ENCODE measurements at regions not wholly inside any gene's neighbourhood (a gene's known extent, or its start where the extent isn't known, plus 50 kb on each side); places are given as distances from the start of the nearest gene placed in this dataset.

GRCh38 chr11:90650153-90650552 is 427.3 kb upstream of the CHORDC1 start:
- no peaks in the 10 kb centered on the region for H3K9me3 ChIP-seq (replicated peaks; ENCODE audit: insufficient read depth, low read length)
- H3K27me3 ChIP-seq (replicated peaks; ENCODE audit: insufficient read depth, low read length): no peaks in the 10 kb centered on the region
- no peak overlapping the region for H3K27ac ChIP-seq (ENCODE audit: low read length)
- no peak overlapping the region for H2AFZ ChIP-seq (ENCODE audit: low read length)
- H3K4me3 ChIP-seq (ENCODE audit: low read length): no peak overlapping the region
- H3K4me2 ChIP-seq (ENCODE audit: low read depth, low read length): no peak overlapping the region
- TF ChIP-seq EZH2 (optimal IDR thresholded peaks at IDR 0.05; ENCODE audit: low read depth, low read length) (no peak), CTCF (IDR thresholded peaks at IDR 0.05; ENCODE audit: low read length) (no peak), EZH2phosphoT487 (IDR thresholded peaks at IDR 0.05; ENCODE audit: low read length) (no peak)
- H3F3A ChIP-seq (ENCODE audit: insufficient read depth, low read length): no peaks in the 10 kb centered on the region
- H4K20me1 ChIP-seq (ENCODE audit: insufficient read depth, low read length): no peaks in the 10 kb centered on the region
- no peak overlapping the region for H3K9ac ChIP-seq (ENCODE audit: low read length)
- no peak for DNase-seq
- H3K36me3 ChIP-seq (replicated peaks; ENCODE audit: insufficient read depth, low read length): no peaks in the 10 kb centered on the region
- no peaks in the 10 kb centered on the region for H3K79me2 ChIP-seq (ENCODE audit: low read length)
- no peaks in the 10 kb centered on the region for H3K9me2 ChIP-seq (replicated peaks; ENCODE audit: insufficient read depth, low read length)
- H3K4me1 ChIP-seq (ENCODE audit: low read length): no peaks in the 10 kb centered on the region

GRCh38 chr11:90646706-90647105 is 423.9 kb upstream of the CHORDC1 start:
- Histone ChIP-seq H3K9ac (ENCODE audit: low read length) (no peak overlapping the region), H4K20me1 (ENCODE audit: insufficient read depth, low read length) (no peaks in the 10 kb centered on the region), H3K27me3 (replicated peaks; ENCODE audit: insufficient read depth, low read length) (no peaks in the 10 kb centered on the region), H2AFZ (ENCODE audit: low read length) (no peak overlapping the region), H3K9me2 (replicated peaks; ENCODE audit: insufficient read depth, low read length) (no peaks in the 10 kb centered on the region), H3K4me3 (ENCODE audit: low read length) (no peak overlapping the region), H3K4me2 (ENCODE audit: low read depth, low read length) (no peak overlapping the region), H3K36me3 (replicated peaks; ENCODE audit: insufficient read depth, low read length) (no peaks in the 10 kb centered on the region), H3K4me1 (ENCODE audit: low read length) (no peaks in the 10 kb centered on the region), H3K79me2 (ENCODE audit: low read length) (no peaks in the 10 kb centered on the region), H3K27ac (ENCODE audit: low read length) (no peak overlapping the region), H3F3A (ENCODE audit: insufficient read depth, low read length) (no peaks in the 10 kb centered on the region), H3K9me3 (replicated peaks; ENCODE audit: insufficient read depth, low read length) (no peaks in the 10 kb centered on the region)
- DNase-seq: no peak
- TF ChIP-seq EZH2 (optimal IDR thresholded peaks at IDR 0.05; ENCODE audit: low read depth, low read length) (no peak), CTCF (IDR thresholded peaks at IDR 0.05; ENCODE audit: low read length) (no peak), EZH2phosphoT487 (IDR thresholded peaks at IDR 0.05; ENCODE audit: low read length) (no peak)

GRCh38 chr11:90646266-90646665 is 423.4 kb upstream of the CHORDC1 start:
- no peaks in the 10 kb centered on the region for H3K79me2 ChIP-seq (ENCODE audit: low read length)
- H3K4me2 ChIP-seq (ENCODE audit: low read depth, low read length): no peak overlapping the region

More at GRCh38 chr11:90646266-90646665, 423.4 kb upstream of the CHORDC1 start:
- H2AFZ ChIP-seq (ENCODE audit: low read length): no peak overlapping the region
- TF ChIP-seq EZH2 (optimal IDR thresholded peaks at IDR 0.05; ENCODE audit: low read depth, low read length) (no peak), CTCF (IDR thresholded peaks at IDR 0.05; ENCODE audit: low read length) (no peak), EZH2phosphoT487 (IDR thresholded peaks at IDR 0.05; ENCODE audit: low read length) (no peak)
- no peak overlapping the region for H3K4me3 ChIP-seq (ENCODE audit: low read length)
- no peaks in the 10 kb centered on the region for H4K20me1 ChIP-seq (ENCODE audit: insufficient read depth, low read length)
- no peaks in the 10 kb centered on the region for H3F3A ChIP-seq (ENCODE audit: insufficient read depth, low read length)
- no peaks in the 10 kb centered on the region for H3K36me3 ChIP-seq (replicated peaks; ENCODE audit: insufficient read depth, low read length)
- H3K9ac ChIP-seq (ENCODE audit: low read length): no peak overlapping the region
- no peaks in the 10 kb centered on the region for H3K27me3 ChIP-seq (replicated peaks; ENCODE audit: insufficient read depth, low read length)
- H3K4me1 ChIP-seq (ENCODE audit: low read length): no peaks in the 10 kb centered on the region
- H3K9me3 ChIP-seq (replicated peaks; ENCODE audit: insufficient read depth, low read length): no peaks in the 10 kb centered on the region
- no peaks in the 10 kb centered on the region for H3K9me2 ChIP-seq (replicated peaks; ENCODE audit: insufficient read depth, low read length)
- no peak for DNase-seq
- no peak overlapping the region for H3K27ac ChIP-seq (ENCODE audit: low read length)
